GM12864 (cell line): ENCODE measurements at regions not wholly inside any gene's neighbourhood (a gene's known extent, or its start where the extent isn't known, plus 50 kb on each side); places are given as distances from the start of the nearest gene placed in this dataset.

Experiments
- DNase-seq: peaks from one replicate; pipeline ENCODE4 v3.0.0-alpha.2; 2011; ENCODE audit warnings: low read depth
- H3K4me3 ChIP-seq: 2 replicates; pipeline ENCODE4 v1.5.1; 2011; ENCODE audit warnings: mild to moderate bottlenecking, low read depth, low read length, control low read depth
- CTCF ChIP-seq: IDR thresholded peaks from 2 replicates; pipeline ENCODE4 v1.5.1; 2011; ENCODE audit warnings: low read depth, mild to moderate bottlenecking, moderate library complexity, low read length, control low read depth, inconsistent platforms; ENCODE audit errors: missing control alignments

- no peak for TF ChIP-seq CTCF
- H3K4me3 ChIP-seq = no peak overlapping the region
- no peak for DNase-seq
Measured at GRCh38 chr18:54765636-54766375, 62.5 kb upstream of the RAB27B start.

GRCh38 chr18:54766634-54767033 lies 61.6 kb upstream of the RAB27B start:
- no peak overlapping the region for H3K4me3 ChIP-seq
- DNase-seq = no peak
- TF ChIP-seq CTCF = no peak

GRCh38 chr18:54767098-54767497 lies 61.2 kb upstream of the RAB27B start:
- H3K4me3 ChIP-seq = no peak overlapping the region
- TF ChIP-seq CTCF = no peak
- DNase-seq = no peak

- H3K4me3 ChIP-seq = no peak overlapping the region
- no peak for TF ChIP-seq CTCF
- DNase-seq = no peak
Measured at GRCh38 chr18:54769526-54770464, 58.5 kb upstream of the RAB27B start.

GRCh38 chr18:54772056-54772455 lies 56.2 kb upstream of the RAB27B start:
- no peak for TF ChIP-seq CTCF
- no peak overlapping the region for H3K4me3 ChIP-seq
- no peak for DNase-seq

GRCh38 chr18:54774423-54774822 lies 53.9 kb upstream of the RAB27B start:
- no peak overlapping the region for H3K4me3 ChIP-seq
- no peak for DNase-seq
- TF ChIP-seq CTCF = no peak
